HepG2 (cell line): ENCODE measurements at regions not wholly inside any gene's neighbourhood (a gene's known extent, or its start where the extent isn't known, plus 50 kb on each side); places are given as distances from the start of the nearest gene placed in this dataset.
A peak's percentile ranks its signal among the peaks of the same experiment; 100 is the strongest.

ENCODE experiments used
- AGO1 ChIP-seq: fragments of 200-400 bp; formaldehyde crosslinking; IDR thresholded peaks from 2 replicates; pipeline ENCODE4 v1.6.1; 2017; ENCODE audit warnings: mild to moderate bottlenecking, low read depth, low read length, moderate library complexity; ENCODE audit not compliant: poor library complexity, severe bottlenecking
- ARHGAP35 ChIP-seq: sonication (generic); formaldehyde crosslinking; IDR thresholded peaks from 2 replicates; pipeline ENCODE4 v1.9.0; 2022; ENCODE audit warnings: mild to moderate bottlenecking, inconsistent platforms, moderate library complexity, missing genetic modification reagents, borderline replicate concordance
- CAMTA2 ChIP-seq: sonication (generic); formaldehyde crosslinking; IDR thresholded peaks from 2 replicates; pipeline ENCODE4 v1.4.0; 2020; ENCODE audit warnings: mild to moderate bottlenecking, missing genetic modification reagents, borderline replicate concordance
- DNMT3B ChIP-seq: conservative IDR thresholded peaks from 2 replicates; pipeline ENCODE4 v1.6.1; 2016; ENCODE audit warnings: missing biosample characterization, control low read depth
- ETV6 ChIP-seq: sonication (generic); formaldehyde crosslinking; conservative IDR thresholded peaks from 2 replicates; pipeline ENCODE4 v1.4.0; 2020; ENCODE audit warnings: missing genetic modification reagents
- FOXK2 ChIP-seq: fragments of 450-650 bp; IDR thresholded peaks from 2 replicates; pipeline ENCODE4 v1.6.1; 2016
- HDAC6 ChIP-seq: fragments of 200-600 bp; sonication (generic); IDR thresholded peaks from 2 replicates; pipeline ENCODE4 v1.7.0; 2017; ENCODE audit warnings: mild to moderate bottlenecking, antibody characterized with exemption, low read length, low read depth
- HNRNPH1 ChIP-seq: fragments of 200-400 bp; formaldehyde crosslinking; optimal IDR thresholded peaks from 2 replicates; pipeline ENCODE3; 2017; ENCODE audit warnings: mild to moderate bottlenecking, low read depth, low read length
- NFRKB ChIP-seq: fragments of 450-650 bp; IDR thresholded peaks from 2 replicates; pipeline ENCODE4 v1.6.1; 2017
- POLR2AphosphoS2 ChIP-seq: IDR thresholded peaks from 2 replicates; pipeline ENCODE4 v1.6.1; 2011; ENCODE audit warnings: low read depth, low read length, improper control_type of control experiment
- POLR2AphosphoS5 ChIP-seq: IDR thresholded peaks from 2 replicates; pipeline ENCODE4 v1.6.1; 2012; ENCODE audit warnings: low read depth, low read length
- PPARG ChIP-seq: conservative IDR thresholded peaks from 2 replicates; pipeline ENCODE4 v1.6.1; 2016; ENCODE audit warnings: missing biosample characterization, missing genetic modification reagents
- SIN3B ChIP-seq: fragments of 150-350 bp; IDR thresholded peaks from 2 replicates; pipeline ENCODE4 v1.6.1; 2014; ENCODE audit warnings: low read length
- SYNCRIP ChIP-seq: fragments of 200-400 bp; formaldehyde crosslinking; IDR thresholded peaks from 2 replicates; pipeline ENCODE4 v1.6.1; 2018; ENCODE audit warnings: mild to moderate bottlenecking, low read depth, low read length; ENCODE audit not compliant: insufficient read depth
- YEATS2 ChIP-seq: sonication (generic); formaldehyde crosslinking; IDR thresholded peaks from 2 replicates; pipeline ENCODE4 v1.4.0; 2020; ENCODE audit warnings: missing genetic modification reagents, borderline replicate concordance
- ZBTB38 ChIP-seq: sonication (generic); formaldehyde crosslinking; IDR thresholded peaks from 2 replicates; pipeline ENCODE4 v1.5.1; 2020; ENCODE audit warnings: mild to moderate bottlenecking, missing genetic modification reagents
- ZFP36L1 ChIP-seq: sonication (generic); formaldehyde crosslinking; IDR thresholded peaks from 2 replicates; pipeline ENCODE4 v1.8.0; 2022; ENCODE audit warnings: mild to moderate bottlenecking, missing genetic modification reagents, moderate library complexity
- ZFP62 ChIP-seq: sonication (generic); formaldehyde crosslinking; IDR thresholded peaks from 2 replicates; pipeline ENCODE4 v1.4.0; 2020; ENCODE audit warnings: missing genetic modification reagents
- ZNF331 ChIP-seq: sonication (generic); formaldehyde crosslinking; IDR thresholded peaks from 2 replicates; pipeline ENCODE4 v1.4.0; 2020; ENCODE audit warnings: missing genetic modification reagents
- ZNF557 ChIP-seq: sonication (generic); formaldehyde crosslinking; IDR thresholded peaks from 2 replicates; pipeline ENCODE4 v1.4.0; 2020; ENCODE audit warnings: missing genetic modification reagents
- ZNF564 ChIP-seq: sonication (generic); formaldehyde crosslinking; IDR thresholded peaks from 2 replicates; pipeline ENCODE4 v1.8.1; 2023; ENCODE audit warnings: mild to moderate bottlenecking, missing genetic modification reagents
- ZNF605 ChIP-seq: sonication (generic); formaldehyde crosslinking; IDR thresholded peaks from 2 replicates; pipeline ENCODE4 v1.8.0; 2022; ENCODE audit warnings: mild to moderate bottlenecking, missing genetic modification reagents
- ZNF678 ChIP-seq: sonication (generic); formaldehyde crosslinking; IDR thresholded peaks from 2 replicates; pipeline ENCODE4 v1.4.0; 2020; ENCODE audit warnings: mild to moderate bottlenecking, missing genetic modification reagents
- ZNF776 ChIP-seq: sonication (generic); formaldehyde crosslinking; IDR thresholded peaks from 2 replicates; pipeline ENCODE4 v1.4.0; 2020; ENCODE audit warnings: mild to moderate bottlenecking, missing genetic modification reagents
- ZNF883 ChIP-seq: sonication (generic); formaldehyde crosslinking; IDR thresholded peaks from 2 replicates; pipeline ENCODE4 v1.5.1; 2020; ENCODE audit warnings: mild to moderate bottlenecking, missing genetic modification reagents; ENCODE audit errors: not compliant biosample characterization
- ZSCAN20 ChIP-seq: sonication (generic); formaldehyde crosslinking; IDR thresholded peaks from 2 replicates; pipeline ENCODE4 v1.4.0; 2020; ENCODE audit warnings: missing genetic modification reagents, mild to moderate bottlenecking, borderline replicate concordance
- TF ChIP-seq, protein P1 (sequence below): sonication (generic); formaldehyde crosslinking; IDR thresholded peaks from 2 replicates; pipeline ENCODE4 v1.4.0; 2020; ENCODE audit warnings: missing genetic modification reagents
- TF ChIP-seq, protein P2 (sequence below): sonication (generic); formaldehyde crosslinking; IDR thresholded peaks from 2 replicates; pipeline ENCODE4 v1.5.0; 2020; ENCODE audit warnings: mild to moderate bottlenecking, low read depth, missing genetic modification reagents, borderline replicate concordance
- TF ChIP-seq, protein P3 (sequence below): sonication (generic); formaldehyde crosslinking; IDR thresholded peaks from 2 replicates; pipeline ENCODE4 v1.9.0; 2021; ENCODE audit warnings: missing genetic modification reagents, borderline replicate concordance

DNA sequence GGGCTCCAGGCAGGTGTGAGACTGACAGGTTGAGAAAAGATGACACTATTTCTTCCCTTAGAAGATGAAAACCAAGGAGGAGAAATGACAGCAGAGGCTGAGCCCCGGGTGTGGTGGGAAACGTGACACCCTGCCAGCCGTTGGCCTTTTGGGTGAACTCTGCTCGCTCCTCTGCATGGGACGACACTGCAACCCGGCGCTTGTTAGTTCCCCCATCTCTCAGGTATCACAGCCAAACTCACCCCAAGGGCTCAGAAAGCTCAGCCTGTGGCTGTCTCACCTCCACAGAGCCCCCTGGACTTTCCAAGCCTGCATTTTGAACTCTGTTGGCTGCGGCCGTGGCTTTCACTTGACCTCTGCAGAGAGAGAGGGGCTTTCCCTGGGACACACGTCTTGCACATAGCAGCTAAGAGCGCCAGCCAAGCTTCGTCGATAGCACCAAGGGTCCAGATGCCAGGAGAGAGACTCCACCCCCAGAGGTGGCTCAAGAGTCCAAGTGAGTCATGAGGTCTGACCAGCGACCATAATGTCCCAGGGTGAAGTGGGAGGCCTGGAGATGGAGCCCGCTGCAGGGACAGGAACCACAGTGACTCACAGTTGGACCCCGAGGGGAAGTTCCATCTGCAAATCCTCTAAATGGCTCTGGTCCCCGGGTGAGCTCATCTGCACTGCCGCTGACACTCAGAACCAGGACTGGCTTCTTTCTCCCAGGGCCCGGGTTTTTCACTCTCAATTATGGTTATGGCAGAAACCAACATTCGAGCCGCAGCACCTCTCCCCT lies 301.9 kb downstream of the SOX9 start (continued):
- TF ChIP-seq, protein P1, sequence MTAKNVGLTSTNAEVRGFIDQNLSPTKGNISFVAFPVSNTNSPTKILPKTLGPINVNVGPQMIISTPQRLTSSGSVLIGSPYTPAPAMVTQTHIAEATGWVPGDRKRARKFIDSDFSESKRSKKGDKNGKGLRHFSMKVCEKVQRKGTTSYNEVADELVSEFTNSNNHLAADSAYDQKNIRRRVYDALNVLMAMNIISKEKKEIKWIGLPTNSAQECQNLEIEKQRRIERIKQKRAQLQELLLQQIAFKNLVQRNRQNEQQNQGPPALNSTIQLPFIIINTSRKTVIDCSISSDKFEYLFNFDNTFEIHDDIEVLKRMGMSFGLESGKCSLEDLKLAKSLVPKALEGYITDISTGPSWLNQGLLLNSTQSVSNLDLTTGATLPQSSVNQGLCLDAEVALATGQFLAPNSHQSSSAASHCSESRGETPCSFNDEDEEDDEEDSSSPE, result peak; percentile 40; the same call in 1 of the 2 replicates
- TF ChIP-seq ZNF564 (CRISPR knock-in tag) (no peak), ZNF678 (CRISPR knock-in tag) (peak; percentile 79; the same call in 1 of the 2 replicates), DNMT3B (peak; percentile 94), ZNF331 (peak; percentile 27; the same call in 1 of the 2 replicates), PPARG (peak; percentile 34; the same call in 1 of the 2 replicates), SYNCRIP (no peak), ZBTB38 (peak; percentile 99), POLR2AphosphoS5 (peak; percentile 55), ZNF883 (CRISPR knock-in tag) (no peak), ZSCAN20 (CRISPR knock-in tag) (0 out of 2 replicates have a peak, but pooled peaks have one; percentile 17), ARHGAP35 (CRISPR knock-in tag) (no peak; the same call in 1 of the 2 replicates), HDAC6 (no peak), FOXK2 (no peak), ZNF605 (CRISPR knock-in tag) (peak; percentile 62; the same call in 1 of the 2 replicates), AGO1 (no peak), NFRKB (no peak), ETV6 (CRISPR knock-in tag) (no peak), HNRNPH1 (no peak), ZFP36L1 (CRISPR knock-in tag) (no peak), POLR2AphosphoS2 (no peak), CAMTA2 (CRISPR knock-in tag) (no peak; the same call in 1 of the 2 replicates), SIN3B (no peak), ZNF776 (no peak), ZNF557 (CRISPR knock-in tag) (0 out of 2 replicates have a peak, but pooled peaks have one; percentile 41), ZFP62 (no peak), YEATS2 (CRISPR knock-in tag) (peak; percentile 65)
- TF ChIP-seq, protein P2, sequence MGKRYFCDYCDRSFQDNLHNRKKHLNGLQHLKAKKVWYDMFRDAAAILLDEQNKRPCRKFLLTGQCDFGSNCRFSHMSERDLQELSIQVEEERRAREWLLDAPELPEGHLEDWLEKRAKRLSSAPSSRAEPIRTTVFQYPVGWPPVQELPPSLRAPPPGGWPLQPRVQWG (CRISPR knock-in tag), result no peak
- TF ChIP-seq, protein P3, sequence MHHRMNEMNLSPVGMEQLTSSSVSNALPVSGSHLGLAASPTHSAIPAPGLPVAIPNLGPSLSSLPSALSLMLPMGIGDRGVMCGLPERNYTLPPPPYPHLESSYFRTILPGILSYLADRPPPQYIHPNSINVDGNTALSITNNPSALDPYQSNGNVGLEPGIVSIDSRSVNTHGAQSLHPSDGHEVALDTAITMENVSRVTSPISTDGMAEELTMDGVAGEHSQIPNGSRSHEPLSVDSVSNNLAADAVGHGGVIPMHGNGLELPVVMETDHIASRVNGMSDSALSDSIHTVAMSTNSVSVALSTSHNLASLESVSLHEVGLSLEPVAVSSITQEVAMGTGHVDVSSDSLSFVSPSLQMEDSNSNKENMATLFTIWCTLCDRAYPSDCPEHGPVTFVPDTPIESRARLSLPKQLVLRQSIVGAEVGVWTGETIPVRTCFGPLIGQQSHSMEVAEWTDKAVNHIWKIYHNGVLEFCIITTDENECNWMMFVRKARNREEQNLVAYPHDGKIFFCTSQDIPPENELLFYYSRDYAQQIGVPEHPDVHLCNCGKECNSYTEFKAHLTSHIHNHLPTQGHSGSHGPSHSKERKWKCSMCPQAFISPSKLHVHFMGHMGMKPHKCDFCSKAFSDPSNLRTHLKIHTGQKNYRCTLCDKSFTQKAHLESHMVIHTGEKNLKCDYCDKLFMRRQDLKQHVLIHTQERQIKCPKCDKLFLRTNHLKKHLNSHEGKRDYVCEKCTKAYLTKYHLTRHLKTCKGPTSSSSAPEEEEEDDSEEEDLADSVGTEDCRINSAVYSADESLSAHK, result no peak
